ENCODE measurements at regions not wholly inside any gene's neighbourhood (a gene's known extent, or its start where the extent isn't known, plus 50 kb on each side); places are given as distances from the start of the nearest gene placed in this dataset.

- no peak for DNase-seq (ENCODE audit: low read depth)
Observed at GRCh38 chr13:48181482-48182145, 51.4 kb upstream of the ITM2B start.

- no peak for DNase-seq (ENCODE audit: low read depth)
Observed at GRCh38 chr13:48178126-48178525, 54.9 kb upstream of the ITM2B start.

GRCh38 chr13:48176781-48177180 is 56.2 kb upstream of the ITM2B start:
- DNase-seq (ENCODE audit: low read depth): no peak

- DNase-seq (ENCODE audit: low read depth): no peak
Observed at GRCh38 chr13:48175185-48175584, 57.8 kb upstream of the ITM2B start.

- DNase-seq (ENCODE audit: low read depth): no peak
Observed at GRCh38 chr13:48167866-48168265, 65.1 kb upstream of the ITM2B start.

- DNase-seq (ENCODE audit: low read depth): no peak
Observed at GRCh38 chr13:48165727-48166126, 67.3 kb upstream of the ITM2B start.

GRCh38 chr13:48165063-48165462 is 67.9 kb upstream of the ITM2B start:
- no peak for DNase-seq (ENCODE audit: low read depth)

- DNase-seq (ENCODE audit: low read depth): no peak
Observed at GRCh38 chr13:48163061-48163460, 68.2 kb upstream of the MED4 start.

GRCh38 chr13:48162217-48162616 is 67.3 kb upstream of the MED4 start:
- DNase-seq (ENCODE audit: low read depth): no peak

GRCh38 chr13:48161530-48162179 is 66.8 kb upstream of the MED4 start:
- no peak for DNase-seq (ENCODE audit: low read depth)

- DNase-seq (ENCODE audit: low read depth): peak; percentile 86
Observed at GRCh38 chr13:48160606-48161278, 65.8 kb upstream of the MED4 start.

- DNase-seq (ENCODE audit: low read depth): peak; percentile 24
Observed at GRCh38 chr13:48159826-48160225, 64.9 kb upstream of the MED4 start.

GRCh38 chr13:48159401-48159800 is 64.5 kb upstream of the MED4 start:
- DNase-seq (ENCODE audit: low read depth): peak; percentile 20

GRCh38 chr13:48158915-48159314 is 64.0 kb upstream of the MED4 start:
- DNase-seq (ENCODE audit: low read depth): no peak

GRCh38 chr13:48158290-48158689 is 63.4 kb upstream of the MED4 start:
- peak; percentile 29 for DNase-seq (ENCODE audit: low read depth)

GRCh38 chr13:48156466-48156865 is 61.6 kb upstream of the MED4 start:
- DNase-seq (ENCODE audit: low read depth): peak; percentile 17

GRCh38 chr13:48155848-48156247 is 60.9 kb upstream of the MED4 start:
- peak; percentile 89 for DNase-seq (ENCODE audit: low read depth)

GRCh38 chr13:48154671-48155070 is 59.8 kb upstream of the MED4 start:
- no peak for DNase-seq (ENCODE audit: low read depth)

GRCh38 chr13:48153186-48153585 is 58.3 kb upstream of the MED4 start:
- no peak for DNase-seq (ENCODE audit: low read depth)

- DNase-seq (ENCODE audit: low read depth): no peak
Observed at GRCh38 chr13:48151363-48152161, 56.7 kb upstream of the MED4 start.

- DNase-seq (ENCODE audit: low read depth): no peak
Observed at GRCh38 chr13:48148454-48148853, 53.5 kb upstream of the MED4 start.

GRCh38 chr13:48146636-48147035 is 51.7 kb upstream of the MED4 start:
- DNase-seq (ENCODE audit: low read depth): no peak
